LNCaP clone FGC (cell line): ENCODE measurements at regions not wholly inside any gene's neighbourhood (a gene's known extent, or its start where the extent isn't known, plus 50 kb on each side); places are given as distances from the start of the nearest gene placed in this dataset.

Experiments
- DNase-seq: peaks from one replicate; pipeline ENCODE4 v3.0.0-alpha.2; 2011; ENCODE audit warnings: low read depth
- H3K4me3 ChIP-seq: 2 replicates; pipeline ENCODE4 v1.5.1; 2011; ENCODE audit warnings: mild to moderate bottlenecking, low read depth, low read length, control low read depth
- CTCF ChIP-seq: IDR thresholded peaks from 2 replicates; pipeline ENCODE4 v1.5.1; 2012; ENCODE audit warnings: mild to moderate bottlenecking; ENCODE audit not compliant: control insufficient read depth, insufficient read depth; ENCODE audit errors: extremely low read depth

- DNase-seq: no peak
- no peak overlapping the region for H3K4me3 ChIP-seq
- TF ChIP-seq CTCF: no peak
These were observed 465.3 kb downstream of the COG6 start for GRCh38 chr13:40120781-40121180.

DNA sequence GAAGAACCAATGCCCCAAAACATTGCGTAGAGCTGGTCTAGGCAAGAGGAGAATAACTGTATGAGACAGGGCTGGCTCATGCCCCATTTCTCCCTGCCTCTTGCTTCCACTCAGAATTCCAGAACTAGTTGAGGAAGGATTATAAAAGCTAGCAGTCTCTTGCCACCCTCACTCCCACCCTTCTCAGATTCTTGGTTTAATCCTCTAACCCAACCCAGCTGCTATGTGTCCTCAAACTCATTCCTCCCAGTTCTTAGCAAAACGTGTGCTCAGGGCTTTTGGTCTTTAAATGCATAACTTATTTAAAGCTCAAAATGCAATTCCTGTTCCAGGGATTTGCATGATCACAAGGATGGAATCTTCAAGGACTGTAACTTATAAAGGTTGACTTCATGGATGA, 466.3 kb downstream of the COG6 start:
- DNase-seq: no peak
- TF ChIP-seq CTCF: no peak
- H3K4me3 ChIP-seq: no peak overlapping the region

DNA sequence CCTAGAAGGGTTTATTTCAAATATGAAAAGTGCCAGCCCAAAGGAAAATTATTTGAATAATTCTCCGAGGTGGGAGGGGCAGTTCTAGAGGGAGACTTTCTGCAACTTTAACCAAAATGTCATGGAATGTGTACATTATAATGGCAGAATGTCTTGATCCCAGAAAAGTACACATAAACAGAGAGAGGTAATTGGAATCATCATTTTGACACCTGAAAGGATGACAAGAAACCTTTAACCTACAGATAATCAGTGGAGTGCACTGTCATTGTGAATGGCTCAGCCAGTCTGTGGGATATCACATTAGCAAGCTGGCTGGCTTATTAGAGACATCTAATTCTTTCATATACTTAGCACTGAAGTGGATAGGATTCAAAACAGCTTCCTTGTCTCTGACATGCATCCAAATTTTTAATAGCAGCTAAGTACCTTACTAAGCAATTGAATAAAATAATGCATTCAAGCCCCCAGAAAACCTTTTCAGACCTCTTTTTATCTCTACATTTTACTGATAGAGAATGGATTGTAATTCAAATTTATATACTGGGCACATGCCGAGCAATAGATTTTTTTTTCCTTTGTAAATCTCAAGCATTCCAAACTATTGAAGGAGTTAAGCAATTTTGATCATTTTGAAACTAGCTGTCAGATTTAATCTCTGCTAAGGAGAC, 468.6 kb downstream of the COG6 start:
- no peak for DNase-seq
- H3K4me3 ChIP-seq: no peak overlapping the region
- no peak for TF ChIP-seq CTCF

GRCh38 chr13:40124633-40125015, 469.2 kb downstream of the COG6 start:
- no peak for DNase-seq
- no peak for TF ChIP-seq CTCF
- H3K4me3 ChIP-seq: no peak overlapping the region

GRCh38 chr13:40125336-40125735, 469.9 kb downstream of the COG6 start:
- DNase-seq: no peak
- no peak for TF ChIP-seq CTCF
- H3K4me3 ChIP-seq: no peak overlapping the region

DNA sequence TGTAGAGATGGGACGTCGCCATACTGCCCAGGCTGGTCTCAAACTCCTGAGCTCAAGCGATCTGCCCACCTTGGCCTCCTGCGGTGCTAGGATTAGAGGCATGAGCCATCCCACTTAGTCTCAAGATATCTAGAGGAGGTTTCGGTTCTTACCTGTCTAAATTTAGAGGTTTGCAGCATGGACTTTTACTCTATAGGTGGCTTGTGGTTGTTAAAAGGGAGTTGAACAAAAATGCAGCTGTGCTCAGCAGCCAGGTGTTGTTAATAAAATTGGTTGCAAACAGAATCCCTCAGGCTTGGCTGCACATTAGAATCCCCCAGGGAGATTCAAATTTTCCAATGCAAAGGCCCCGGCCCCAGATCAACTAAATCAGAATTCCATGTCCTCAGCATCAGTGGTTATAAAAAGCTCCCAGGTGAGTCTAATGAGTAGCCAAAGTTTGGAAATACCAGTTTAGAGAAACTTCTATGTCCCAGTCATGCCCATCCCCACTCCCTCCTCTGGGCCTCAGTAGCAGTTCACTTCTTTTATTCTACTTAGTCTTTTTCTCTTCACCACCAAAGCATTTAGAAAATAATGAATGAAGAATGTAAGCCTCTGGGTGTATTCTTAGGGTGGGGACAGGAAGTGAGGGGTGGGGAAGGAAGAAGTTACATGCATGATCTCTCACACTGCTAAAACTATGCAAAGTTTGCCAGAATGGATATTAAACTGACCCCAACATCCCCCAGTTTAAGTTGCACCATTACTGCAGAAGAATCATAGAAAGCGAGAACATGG, 471.0 kb downstream of the COG6 start:
- H3K4me3 ChIP-seq: no peak overlapping the region
- DNase-seq: no peak
- no peak for TF ChIP-seq CTCF

GRCh38 chr13:40127476-40127875, 472.0 kb downstream of the COG6 start:
- TF ChIP-seq CTCF: no peak
- H3K4me3 ChIP-seq: no peak overlapping the region
- no peak for DNase-seq
